ENCODE measurements at regions not wholly inside any gene's neighbourhood (a gene's known extent, or its start where the extent isn't known, plus 50 kb on each side); places are given as distances from the start of the nearest gene placed in this dataset.

GRCh38 chr18:77199707-77200106 is 49.9 kb upstream of the GALR1 start:
- H3K4me1 ChIP-seq (ENCODE audit: control insufficient read depth, insufficient read depth, low read length): no peaks in the 10 kb centered on the region
- no peaks in the 10 kb centered on the region for H3K36me3 ChIP-seq (ENCODE audit: control insufficient read depth, insufficient read depth, low read length)
- intact Hi-C loops (cut with micrococcal nuclease; ENCODE audit: unreplicated experiment) (no loop called here), in situ Hi-C loops (cut with HindIII; ENCODE audit: low pct_unique_long_range_greater_than_20kb, low sequenced_read_pairs) (no loop called here)
- DNase-seq (ENCODE audit: low read depth, low spot score) (no peak), ATAC-seq (no peak)
- H3K9me3 ChIP-seq (ENCODE audit: control insufficient read depth, insufficient read depth, low read depth, low read length): no peaks in the 10 kb centered on the region
- H3K27ac ChIP-seq (ENCODE audit: low read length): no peak overlapping the region
- no peak overlapping the region for H3K4me3 ChIP-seq (ENCODE audit: low read depth in 2 of 2, low read length in 2 of 2)
- TF ChIP-seq CTCF (IDR thresholded peaks at IDR 0.05) (no peak), POLR2AphosphoS5 (IDR thresholded peaks at IDR 0.05; ENCODE audit: low read depth, low read length) (no peak), SIN3A (IDR thresholded peaks at IDR 0.05; ENCODE audit: borderline replicate concordance, insufficient read depth, low read depth, low read length) (no peak), REST (IDR thresholded peaks at IDR 0.05; ENCODE audit: insufficient read depth in 1 of 2, low read depth in 2 of 2, low read length in 1 of 2) (no peak)
- ChIA-PET POLR2A (no interaction called here), CTCF (interaction anchor here (2.3 kb wide), 1 partner anchor 12 kb away, joined by 7 read pairs; no protein-coding TSS in a partner anchor)
- BruUV-seq (replicated peaks): no TSS peak
- no peaks in the 10 kb centered on the region for H3K27me3 ChIP-seq (ENCODE audit: control insufficient read depth, insufficient read depth, low read length)
